ENCODE measurements at regions not wholly inside any gene's neighbourhood (a gene's known extent, or its start where the extent isn't known, plus 50 kb on each side); places are given as distances from the start of the nearest gene placed in this dataset.

DNA sequence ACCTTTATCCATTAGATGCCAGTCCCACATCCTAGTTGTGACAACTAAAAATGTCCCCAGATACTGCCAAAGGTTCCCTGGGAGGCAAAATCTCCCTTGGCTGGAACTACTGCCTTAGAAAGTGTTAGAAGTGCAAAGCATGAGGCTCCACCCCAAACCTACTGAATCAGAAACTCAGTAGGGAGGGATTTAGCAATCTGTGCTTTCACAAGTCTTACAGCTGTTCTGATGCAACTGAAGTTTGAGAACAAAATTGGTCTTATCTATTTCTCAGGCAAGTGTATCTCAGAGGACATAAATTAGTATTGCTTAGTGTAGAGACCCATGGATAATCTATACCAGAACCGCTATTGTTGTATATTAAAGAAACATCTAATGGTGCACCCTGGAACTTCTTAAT lies 70.2 kb downstream of the CLDN1 start:
- Histone ChIP-seq H3K36me3 (ENCODE audit: insufficient read depth) (no peaks in the 10 kb centered on the region), H3K4me1 (ENCODE audit: insufficient read depth) (no peaks in the 10 kb centered on the region), H3K27ac (ENCODE audit: low read depth) (no peak overlapping the region), H3K4me3 (ENCODE audit: low read depth, low read length) (no peak overlapping the region)
- WGBS = 85% methylated on average over 1 of the region's 1 CpG
- DNase-seq (ENCODE audit: extremely low spot score) = no peak

DNA sequence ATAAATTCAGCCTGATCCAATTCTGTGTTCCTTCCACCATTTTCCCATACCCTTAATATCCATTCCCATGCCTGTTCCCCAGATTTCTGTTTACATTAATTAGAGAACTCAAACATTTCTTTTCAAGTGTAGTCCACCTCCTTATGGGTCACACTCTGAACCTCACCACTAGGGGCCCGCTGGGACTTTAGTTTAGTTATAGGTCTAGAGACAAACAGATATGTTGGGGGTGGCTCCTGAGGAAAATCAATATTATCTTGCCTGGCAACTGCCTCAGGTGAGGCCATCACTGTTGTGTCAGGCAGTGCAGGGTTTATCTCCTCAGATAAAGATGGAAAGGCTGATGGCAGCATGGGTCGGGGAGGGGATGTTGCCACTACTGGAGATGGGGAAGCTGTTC lies 72.8 kb downstream of the CLDN1 start:
- no peaks in the 10 kb centered on the region for H3K36me3 ChIP-seq (ENCODE audit: insufficient read depth)
- H3K27ac ChIP-seq (ENCODE audit: low read depth) = no peak overlapping the region
- no peaks in the 10 kb centered on the region for H3K4me1 ChIP-seq (ENCODE audit: insufficient read depth)
- 92% methylated on average over 2 of the region's 2 CpGs for WGBS
- DNase-seq (ENCODE audit: extremely low spot score) = no peak
- no peak overlapping the region for H3K4me3 ChIP-seq (ENCODE audit: low read depth, low read length)

DNA sequence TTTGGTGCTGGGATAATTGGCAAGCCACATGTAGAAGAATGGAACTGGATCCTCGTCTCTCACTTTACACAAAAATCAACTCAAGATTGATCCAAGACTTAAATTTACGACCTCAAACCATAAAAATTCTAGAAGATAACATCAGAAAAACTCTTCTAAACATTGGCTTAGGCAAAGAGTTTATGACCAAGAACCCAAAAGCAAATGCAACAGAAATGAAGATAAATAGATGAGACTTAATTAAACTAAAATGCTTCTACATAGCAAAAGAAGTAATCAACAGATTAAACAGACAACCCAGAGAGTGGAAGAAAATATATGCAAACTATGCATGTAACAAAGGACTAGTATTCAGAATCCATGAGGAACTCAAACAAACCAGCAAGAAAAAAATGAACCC lies 80.1 kb downstream of the CLDN1 start:
- DNase-seq (ENCODE audit: extremely low spot score) = no peak
- WGBS = 41% methylated on average over 2 of the region's 2 CpGs
- H3K4me3 ChIP-seq (ENCODE audit: low read depth, low read length) = no peak overlapping the region

DNA sequence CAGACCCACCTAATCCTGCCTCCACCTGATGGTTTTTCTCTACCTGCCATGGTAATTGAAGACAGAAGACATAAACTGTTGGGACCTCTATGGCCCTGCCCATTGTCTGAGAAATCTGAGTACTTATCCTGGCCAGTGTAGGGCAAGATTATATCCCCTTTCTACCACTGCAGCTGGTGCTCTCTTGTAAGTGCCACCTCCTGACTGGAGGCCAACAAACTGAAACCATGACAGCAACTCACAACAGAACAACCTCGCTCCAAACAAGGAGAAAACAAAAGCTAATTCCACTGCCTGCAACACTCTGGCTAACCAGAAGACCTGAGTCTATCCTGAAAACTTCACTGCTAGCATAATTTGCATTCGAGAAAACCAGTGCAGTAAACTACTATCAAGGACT lies 82.9 kb downstream of the CLDN1 start:
- no peak overlapping the region for H3K27ac ChIP-seq (ENCODE audit: low read depth)
- 82% methylated on average over 2 of the region's 2 CpGs for WGBS
- no peaks in the 10 kb centered on the region for H3K36me3 ChIP-seq (ENCODE audit: insufficient read depth)
- no peaks in the 10 kb centered on the region for H3K4me1 ChIP-seq (ENCODE audit: insufficient read depth)
- H3K4me3 ChIP-seq (ENCODE audit: low read depth, low read length) = no peak overlapping the region
- DNase-seq (ENCODE audit: extremely low spot score) = no peak

More for the DNA sequence above, 80.1 kb downstream of the CLDN1 start:
- Histone ChIP-seq H3K27ac (ENCODE audit: low read depth) (no peak overlapping the region), H3K4me1 (ENCODE audit: insufficient read depth) (no peaks in the 10 kb centered on the region), H3K36me3 (ENCODE audit: insufficient read depth) (no peaks in the 10 kb centered on the region)

DNA sequence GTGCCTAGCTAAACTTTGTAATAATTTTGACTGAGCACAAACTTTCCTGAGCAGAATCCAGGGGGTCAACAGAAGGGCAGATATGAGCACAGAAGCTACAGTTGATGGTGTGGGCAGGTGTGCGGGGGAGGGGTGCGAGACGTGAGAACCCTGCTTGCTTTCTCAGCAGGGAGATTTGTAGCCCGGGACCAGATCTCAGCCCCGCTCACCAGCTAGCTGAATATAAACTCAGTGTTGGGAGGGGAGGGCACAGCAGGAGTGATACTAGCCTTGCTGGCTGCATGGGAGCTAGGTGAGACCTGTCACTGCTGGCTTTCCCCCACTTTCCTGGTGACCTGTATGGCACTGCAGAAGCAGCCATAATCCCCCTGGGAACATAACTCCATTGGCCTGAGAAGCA lies 83.4 kb downstream of the CLDN1 start:
- no peak overlapping the region for H3K27ac ChIP-seq (ENCODE audit: low read depth)
- 83% methylated on average over 5 of the region's 5 CpGs for WGBS

DNA sequence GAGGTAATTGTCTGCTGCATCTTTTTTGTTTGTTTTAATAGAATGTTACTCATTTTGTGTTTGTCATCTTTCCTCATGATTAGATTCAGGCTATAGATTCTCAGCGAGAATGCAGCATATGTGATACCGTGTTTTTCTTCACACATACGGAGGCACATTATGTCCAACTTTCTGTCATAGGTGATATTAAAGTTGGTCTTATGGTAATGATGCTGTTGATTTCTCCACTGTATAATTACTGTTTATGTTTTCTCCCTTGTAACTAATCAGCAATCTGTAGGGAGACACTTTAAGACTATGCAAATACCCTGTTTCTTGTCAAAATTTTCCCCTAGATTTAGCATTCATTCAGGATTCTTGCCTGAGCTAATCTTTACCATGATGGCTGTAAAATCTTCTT lies 87.6 kb downstream of the CLDN1 start:
- WGBS = 94% methylated on average over 3 of the region's 3 CpGs

More for the DNA sequence above, 83.4 kb downstream of the CLDN1 start:
- Histone ChIP-seq H3K4me3 (ENCODE audit: low read depth, low read length) (no peak overlapping the region), H3K36me3 (ENCODE audit: insufficient read depth) (no peaks in the 10 kb centered on the region), H3K4me1 (ENCODE audit: insufficient read depth) (no peaks in the 10 kb centered on the region)
- no peak for DNase-seq (ENCODE audit: extremely low spot score)

DNA sequence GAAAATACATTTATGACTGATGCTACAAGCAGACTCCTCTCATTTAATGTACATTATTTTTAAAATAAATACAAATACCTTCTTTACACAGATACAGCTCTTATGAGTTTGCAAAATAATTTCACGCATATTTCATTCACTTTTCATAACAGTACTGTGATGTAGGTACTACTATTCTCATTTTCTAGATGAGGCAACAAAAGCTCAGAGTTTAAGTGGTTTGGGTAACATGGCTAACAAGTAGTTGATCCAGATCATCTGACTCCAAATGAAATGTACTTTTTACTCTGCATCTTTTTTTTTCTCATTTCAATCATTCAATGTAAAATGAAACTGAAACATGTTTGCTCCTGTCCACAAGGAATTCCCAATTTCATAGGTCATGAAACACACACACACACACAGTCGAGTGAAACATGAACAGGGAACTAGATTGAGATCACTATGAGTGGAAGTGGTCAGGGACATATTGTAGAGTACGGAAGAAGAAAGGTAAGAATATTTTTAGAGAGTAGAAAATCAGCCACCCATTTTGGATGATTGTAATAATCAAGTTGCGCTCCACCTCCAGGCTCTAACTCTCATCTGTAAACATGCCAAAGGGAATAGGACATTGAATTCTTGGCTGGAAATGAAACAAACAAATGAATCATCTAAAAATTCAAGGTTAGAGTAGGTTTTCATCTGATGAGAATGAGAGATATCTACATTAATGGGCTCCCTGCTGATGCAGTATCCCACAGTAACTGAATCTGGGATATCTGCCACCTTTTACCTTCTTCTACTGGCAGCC lies 92.4 kb downstream of the CLDN1 start:
- Histone ChIP-seq H3K36me3 (ENCODE audit: insufficient read depth) (no peaks in the 10 kb centered on the region), H3K4me3 (ENCODE audit: low read depth, low read length) (no peak overlapping the region), H3K4me1 (ENCODE audit: insufficient read depth) (no peaks in the 10 kb centered on the region), H3K27ac (ENCODE audit: low read depth) (no peak overlapping the region)
- 80% methylated on average over 4 of the region's 4 CpGs for WGBS
- no peak for DNase-seq (ENCODE audit: extremely low spot score)

More for the DNA sequence above, 87.6 kb downstream of the CLDN1 start:
- no peak for DNase-seq (ENCODE audit: extremely low spot score)
- Histone ChIP-seq H3K27ac (ENCODE audit: low read depth) (no peak overlapping the region), H3K4me1 (ENCODE audit: insufficient read depth) (no peaks in the 10 kb centered on the region), H3K36me3 (ENCODE audit: insufficient read depth) (no peaks in the 10 kb centered on the region), H3K4me3 (ENCODE audit: low read depth, low read length) (no peak overlapping the region)

DNA sequence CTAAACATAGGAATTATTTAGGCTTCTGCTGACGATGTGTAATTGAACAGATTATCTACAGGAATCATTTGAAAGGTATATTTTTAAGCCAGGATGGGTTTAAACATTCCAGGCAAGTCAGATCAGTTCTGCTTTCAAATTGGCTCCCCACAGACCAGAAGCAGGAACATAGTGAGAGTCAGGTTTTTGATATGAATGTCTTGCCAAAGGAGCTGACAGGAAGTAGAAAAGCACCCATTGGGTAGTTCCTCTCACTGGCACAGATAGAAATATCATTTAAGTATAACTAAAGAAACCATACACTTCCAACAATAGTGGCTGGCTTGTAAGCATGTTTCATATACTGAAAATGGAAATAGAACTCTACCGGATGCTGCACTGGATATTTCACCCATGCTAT lies 95.2 kb downstream of the CLDN1 start:
- H3K4me1 ChIP-seq (ENCODE audit: insufficient read depth) = no peaks in the 10 kb centered on the region
- no peak overlapping the region for H3K4me3 ChIP-seq (ENCODE audit: low read depth, low read length)
- 78% methylated on average over 2 of the region's 2 CpGs for WGBS
- no peaks in the 10 kb centered on the region for H3K36me3 ChIP-seq (ENCODE audit: insufficient read depth)
- no peak for DNase-seq (ENCODE audit: extremely low spot score)
- no peak overlapping the region for H3K27ac ChIP-seq (ENCODE audit: low read depth)

DNA sequence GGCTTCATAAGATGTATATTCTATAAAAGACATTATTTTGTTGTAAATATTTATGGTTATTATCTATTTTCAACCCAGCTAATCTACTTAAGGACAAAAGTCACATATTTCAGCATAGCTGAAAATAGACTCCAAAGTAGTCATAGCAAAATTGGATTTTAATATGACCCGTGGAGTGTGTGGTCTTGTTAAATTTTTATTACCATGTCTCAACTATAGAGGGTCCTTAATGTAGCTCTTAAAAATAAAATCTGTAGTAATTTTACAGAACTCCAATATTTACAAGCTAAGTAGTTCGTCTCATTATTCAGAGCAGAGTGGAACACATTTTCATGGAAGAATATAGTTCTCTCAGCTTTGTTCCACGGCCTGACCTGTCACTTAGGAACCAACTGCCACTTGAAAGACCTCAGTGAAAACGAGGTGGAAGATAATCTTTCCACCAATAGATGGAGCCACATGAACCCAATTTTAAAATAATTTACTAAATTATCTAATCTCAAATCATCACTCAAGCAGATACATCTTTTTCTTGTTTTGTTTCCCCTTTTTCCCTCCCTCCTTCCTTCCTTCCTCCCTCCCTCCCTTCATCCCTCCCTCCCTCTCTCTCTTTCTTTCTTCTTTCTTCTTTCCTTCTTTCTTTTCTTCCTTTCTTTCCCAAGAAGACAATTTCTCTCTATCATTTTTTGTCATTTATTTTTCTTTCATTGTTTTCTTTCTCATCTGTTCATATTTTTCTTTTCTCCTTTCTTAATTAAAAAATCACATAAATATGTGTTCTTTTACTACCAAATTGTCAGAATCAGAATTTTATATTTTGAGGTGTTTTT lies 97.2 kb downstream of the CLDN1 start:
- H3K27ac ChIP-seq (ENCODE audit: low read depth) = no peak overlapping the region
- WGBS = 12% methylated on average over 4 of the region's 4 CpGs
- H3K4me3 ChIP-seq (ENCODE audit: low read depth, low read length) = no peak overlapping the region
- no peak for DNase-seq (ENCODE audit: extremely low spot score)
- H3K4me1 ChIP-seq (ENCODE audit: insufficient read depth) = no peaks in the 10 kb centered on the region
- H3K36me3 ChIP-seq (ENCODE audit: insufficient read depth) = no peaks in the 10 kb centered on the region

DNA sequence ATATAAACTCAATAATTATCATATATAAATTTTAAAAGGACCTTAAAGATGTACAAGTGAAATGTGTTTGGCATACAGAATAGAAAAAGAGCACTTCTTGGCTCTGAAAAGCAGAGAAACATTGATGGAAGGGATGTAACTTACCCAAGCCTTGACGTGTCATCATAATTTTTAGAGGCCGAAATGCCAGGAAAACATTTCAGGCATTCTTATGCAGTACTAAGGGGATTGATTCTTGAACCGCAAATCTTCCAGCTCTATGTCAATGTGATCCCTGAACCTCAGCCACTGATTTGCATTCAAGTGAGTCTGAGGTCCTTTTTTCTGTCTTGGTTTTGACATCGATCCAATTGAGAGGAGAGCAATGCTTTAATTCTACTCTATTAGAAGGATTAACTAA lies 97.8 kb downstream of the CLDN1 start:
- Histone ChIP-seq H3K4me1 (ENCODE audit: insufficient read depth) (no peaks in the 10 kb centered on the region), H3K4me3 (ENCODE audit: low read depth, low read length) (no peak overlapping the region), H3K27ac (ENCODE audit: low read depth) (no peak overlapping the region), H3K36me3 (ENCODE audit: insufficient read depth) (no peaks in the 10 kb centered on the region)
- DNase-seq (ENCODE audit: extremely low spot score) = no peak
- 51% methylated on average over 4 of the region's 4 CpGs for WGBS

DNA sequence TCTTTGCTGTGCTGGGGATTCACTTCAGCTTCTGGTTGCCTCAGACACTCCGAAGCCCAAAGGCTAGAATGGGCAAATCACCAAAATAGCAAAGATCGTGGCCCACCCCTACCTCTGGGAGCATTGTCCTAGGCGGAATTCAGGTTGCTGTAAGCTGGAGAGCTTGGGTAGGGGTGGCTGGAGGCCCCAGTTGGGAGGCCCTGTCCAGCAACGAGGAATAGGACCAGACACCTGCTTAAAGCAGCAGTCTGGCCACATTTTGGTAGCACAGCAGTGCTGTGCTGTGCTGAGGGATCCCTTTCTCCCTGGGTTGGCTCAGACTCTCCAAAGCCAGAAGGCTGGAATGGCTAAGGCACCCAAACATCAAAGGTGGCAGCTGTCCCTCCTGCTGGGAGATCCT lies 99.3 kb downstream of the CLDN1 start:
- no peak for DNase-seq (ENCODE audit: extremely low spot score)
- H3K4me3 ChIP-seq (ENCODE audit: low read depth, low read length) = no peak overlapping the region
- H3K36me3 ChIP-seq (ENCODE audit: insufficient read depth) = no peaks in the 10 kb centered on the region
- no peak overlapping the region for H3K27ac ChIP-seq (ENCODE audit: low read depth)
- H3K4me1 ChIP-seq (ENCODE audit: insufficient read depth) = no peaks in the 10 kb centered on the region
- 76% methylated on average over 4 of the region's 4 CpGs for WGBS

DNA sequence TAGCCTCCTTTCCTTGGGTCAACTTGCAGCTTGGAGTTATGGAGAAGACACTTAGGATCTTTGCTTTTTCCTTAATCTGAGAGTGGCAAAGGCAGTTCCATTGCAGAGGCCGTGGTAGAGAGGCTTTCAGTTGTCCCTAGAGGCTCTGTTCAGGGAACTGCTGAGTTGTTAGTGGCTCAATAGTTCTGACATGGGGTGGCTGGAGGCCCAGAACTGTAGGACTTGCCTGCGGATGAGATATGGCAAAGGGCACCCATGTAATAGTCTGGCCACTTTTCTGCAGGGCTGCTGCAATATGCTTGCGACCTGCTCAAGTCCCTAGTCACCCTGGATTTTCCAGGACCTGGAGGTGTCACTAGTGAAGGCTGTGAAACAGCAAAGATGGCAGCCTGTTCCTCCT lies 99.9 kb downstream of the CLDN1 start:
- no peak for DNase-seq (ENCODE audit: extremely low spot score)
- H3K4me1 ChIP-seq (ENCODE audit: insufficient read depth) = no peaks in the 10 kb centered on the region
- no peaks in the 10 kb centered on the region for H3K36me3 ChIP-seq (ENCODE audit: insufficient read depth)
- no peak overlapping the region for H3K27ac ChIP-seq (ENCODE audit: low read depth)
- WGBS = 92% methylated on average over 3 of the region's 3 CpGs
- H3K4me3 ChIP-seq (ENCODE audit: low read depth, low read length) = no peak overlapping the region

DNA sequence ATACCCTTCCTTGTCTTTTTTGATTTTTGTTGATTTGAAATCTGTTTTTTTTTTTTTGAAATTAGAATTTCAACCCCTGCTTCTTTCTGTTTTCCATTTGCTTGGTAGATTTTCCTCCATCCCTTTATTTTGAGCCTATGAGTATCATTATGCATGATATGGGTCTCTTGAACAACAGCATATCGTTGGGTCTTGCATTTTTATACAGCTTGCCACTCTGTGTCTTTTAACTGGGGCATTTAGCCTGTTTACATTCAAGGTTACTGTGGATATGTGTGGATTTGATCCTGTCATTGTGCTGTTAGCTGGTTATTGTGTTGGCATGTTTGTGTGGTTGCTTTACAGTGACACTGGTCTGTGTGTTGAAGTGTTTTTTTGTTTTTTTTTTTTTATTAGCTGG lies 99.7 kb upstream of the P3H2 start:
- H3K4me3 ChIP-seq (ENCODE audit: low read depth, low read length) = no peak overlapping the region
- H3K36me3 ChIP-seq (ENCODE audit: insufficient read depth) = no peaks in the 10 kb centered on the region
- no peaks in the 10 kb centered on the region for H3K4me1 ChIP-seq (ENCODE audit: insufficient read depth)
- DNase-seq (ENCODE audit: extremely low spot score) = no peak
- WGBS = 76% methylated on average over 1 of the region's 1 CpG
- H3K27ac ChIP-seq (ENCODE audit: low read depth) = no peak overlapping the region

DNA sequence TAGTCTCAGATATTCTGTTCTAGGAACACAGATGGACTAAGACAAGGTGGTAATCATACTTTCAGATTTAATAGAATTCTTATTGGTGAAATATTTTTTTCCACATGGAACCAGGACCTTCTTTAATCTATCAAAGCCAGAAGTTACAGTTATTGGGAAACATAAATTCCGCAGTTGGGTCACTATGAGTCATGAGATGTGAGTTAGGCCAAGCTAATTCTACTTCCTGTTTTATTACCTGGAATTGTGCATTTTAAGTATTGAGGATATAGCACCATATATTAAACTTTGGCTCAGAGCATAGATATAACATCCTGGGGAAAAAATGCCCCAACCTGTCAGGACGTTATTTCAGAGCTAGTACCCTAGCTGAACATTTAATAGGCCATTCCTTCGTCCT lies 96.4 kb upstream of the P3H2 start:
- 77% methylated on average over 3 of the region's 3 CpGs for WGBS
- H3K27ac ChIP-seq (ENCODE audit: low read depth) = no peak overlapping the region
- no peaks in the 10 kb centered on the region for H3K4me1 ChIP-seq (ENCODE audit: insufficient read depth)
- DNase-seq (ENCODE audit: extremely low spot score) = no peak
- no peaks in the 10 kb centered on the region for H3K36me3 ChIP-seq (ENCODE audit: insufficient read depth)
- H3K4me3 ChIP-seq (ENCODE audit: low read depth, low read length) = no peak overlapping the region
